DMS53 treated with DMSO at 0.1 percent for 48 hours (cell line): ENCODE measurements at regions not wholly inside any gene's neighbourhood (a gene's known extent, or its start where the extent isn't known, plus 50 kb on each side); places are given as distances from the start of the nearest gene placed in this dataset.
A peak's percentile ranks its signal among the peaks of the same experiment; 100 is the strongest.
"Not testable (repeated sequence)": the region's sequence is repeated elsewhere in the genome, so short reads cannot be mapped to it uniquely, and the experiment has no call there.

Source experiments
- DNase-seq: peaks from one replicate; lab custom pipeline; 2025; ENCODE audit not compliant: unreplicated experiment; lab: John Stamatoyannopoulos, UW

- DNase-seq = no peak
Measured at GRCh38 chr5:125429498-125429897, 683.1 kb upstream of the ZNF608 start.

- DNase-seq = no peak
Measured at GRCh38 chr5:125433457-125433856, 687.0 kb upstream of the ZNF608 start.

GRCh38 chr5:125439243-125439642, 692.8 kb upstream of the ZNF608 start:
- DNase-seq = no peak

- DNase-seq = no peak
Measured at GRCh38 chr5:125440905-125441304, 694.5 kb upstream of the ZNF608 start.

- no peak for DNase-seq
Measured at GRCh38 chr5:125446986-125447385, 700.5 kb upstream of the ZNF608 start.

- no peak for DNase-seq
Measured at GRCh38 chr5:125450771-125451170, 704.3 kb upstream of the ZNF608 start.

- no peak for DNase-seq
Measured at GRCh38 chr5:125451622-125452021, 705.2 kb upstream of the ZNF608 start.

GRCh38 chr5:125452991-125453390, 706.6 kb upstream of the ZNF608 start:
- no peak for DNase-seq

GRCh38 chr5:125455041-125455440, 708.6 kb upstream of the ZNF608 start:
- DNase-seq = no peak

- DNase-seq = not testable (repeated sequence)
Measured at GRCh38 chr5:125456005-125456404, 709.6 kb upstream of the ZNF608 start.

- no peak for DNase-seq
Measured at GRCh38 chr5:125457617-125458016, 711.2 kb upstream of the ZNF608 start.

GRCh38 chr5:125458949-125459348, 712.5 kb upstream of the ZNF608 start:
- not testable (repeated sequence) for DNase-seq

GRCh38 chr5:125461641-125462072, 715.2 kb upstream of the ZNF608 start:
- DNase-seq = no peak

- no peak for DNase-seq
Measured at GRCh38 chr5:125463466-125464092, 717.1 kb upstream of the ZNF608 start.

GRCh38 chr5:125464847-125465432, 718.5 kb upstream of the ZNF608 start:
- DNase-seq = no peak

GRCh38 chr5:125465703-125466102, 719.3 kb upstream of the ZNF608 start:
- no peak for DNase-seq

GRCh38 chr5:125467222-125467621, 720.8 kb upstream of the ZNF608 start:
- DNase-seq = no peak

- DNase-seq = no peak
Measured at GRCh38 chr5:125470280-125470902, 724.0 kb upstream of the ZNF608 start.

GRCh38 chr5:125476901-125477585, 730.6 kb upstream of the ZNF608 start:
- DNase-seq = no peak

GRCh38 chr5:125477586-125477975, 731.1 kb upstream of the ZNF608 start:
- no peak for DNase-seq

GRCh38 chr5:125478599-125478998, 732.2 kb upstream of the ZNF608 start:
- DNase-seq = peak; percentile 55

- peak; percentile 32 for DNase-seq
Measured at GRCh38 chr5:125480911-125481310, 734.5 kb upstream of the ZNF608 start.
